ENCODE measurements at regions not wholly inside any gene's neighbourhood (a gene's known extent, or its start where the extent isn't known, plus 50 kb on each side); places are given as distances from the start of the nearest gene placed in this dataset.

DNA sequence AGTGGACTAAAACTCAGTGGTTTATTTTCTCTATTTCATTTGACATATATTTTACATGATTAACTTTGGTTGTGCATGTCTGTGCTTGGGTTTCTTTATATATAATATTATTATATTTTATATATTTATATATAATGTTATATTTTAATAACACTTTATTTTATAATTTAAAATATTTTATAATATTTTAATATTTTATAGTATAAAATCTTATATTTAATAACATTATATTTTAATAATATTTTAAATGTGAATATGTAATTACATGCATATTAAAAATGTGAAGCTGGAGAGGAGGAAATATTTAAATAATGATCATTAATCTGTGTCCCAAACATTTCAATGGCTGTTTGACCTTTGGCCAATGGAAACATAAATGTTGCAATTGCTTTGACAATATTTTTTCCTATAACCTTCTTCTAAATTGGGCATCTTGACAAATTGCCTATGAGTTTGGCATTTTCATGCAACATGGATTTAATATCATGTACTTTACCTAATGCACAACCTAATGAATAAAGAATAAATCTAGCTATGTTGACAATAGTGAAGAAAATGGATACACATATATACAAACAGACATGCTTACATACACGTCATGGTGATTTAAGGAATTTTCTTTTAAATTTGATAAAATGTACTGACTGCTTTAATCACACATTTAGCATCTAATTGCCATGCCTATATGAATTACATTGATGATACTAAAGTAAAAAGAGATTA lies 607.1 kb downstream of the SLITRK6 start:
- TF ChIP-seq POLR2A (IDR thresholded peaks at IDR 0.05) (no peak), POLR2AphosphoS5 (IDR thresholded peaks at IDR 0.05) (no peak)
- TF ChIP-seq, protein P1, sequence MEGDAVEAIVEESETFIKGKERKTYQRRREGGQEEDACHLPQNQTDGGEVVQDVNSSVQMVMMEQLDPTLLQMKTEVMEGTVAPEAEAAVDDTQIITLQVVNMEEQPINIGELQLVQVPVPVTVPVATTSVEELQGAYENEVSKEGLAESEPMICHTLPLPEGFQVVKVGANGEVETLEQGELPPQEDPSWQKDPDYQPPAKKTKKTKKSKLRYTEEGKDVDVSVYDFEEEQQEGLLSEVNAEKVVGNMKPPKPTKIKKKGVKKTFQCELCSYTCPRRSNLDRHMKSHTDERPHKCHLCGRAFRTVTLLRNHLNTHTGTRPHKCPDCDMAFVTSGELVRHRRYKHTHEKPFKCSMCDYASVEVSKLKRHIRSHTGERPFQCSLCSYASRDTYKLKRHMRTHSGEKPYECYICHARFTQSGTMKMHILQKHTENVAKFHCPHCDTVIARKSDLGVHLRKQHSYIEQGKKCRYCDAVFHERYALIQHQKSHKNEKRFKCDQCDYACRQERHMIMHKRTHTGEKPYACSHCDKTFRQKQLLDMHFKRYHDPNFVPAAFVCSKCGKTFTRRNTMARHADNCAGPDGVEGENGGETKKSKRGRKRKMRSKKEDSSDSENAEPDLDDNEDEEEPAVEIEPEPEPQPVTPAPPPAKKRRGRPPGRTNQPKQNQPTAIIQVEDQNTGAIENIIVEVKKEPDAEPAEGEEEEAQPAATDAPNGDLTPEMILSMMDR (IDR thresholded peaks at IDR 0.05): no peak
